Right atrium auricular region (tissue), 2 donors: ENCODE measurements at regions not wholly inside any gene's neighbourhood (a gene's known extent, or its start where the extent isn't known, plus 50 kb on each side); places are given as distances from the start of the nearest gene placed in this dataset.

Source experiments
- DNase-seq: peaks from one replicate; pipeline ENCODE4 v3.0.0-alpha.2; 2019; ENCODE audit warnings: low spot score
- H3K27ac ChIP-seq, 2 donors: fragments of 200-600 bp; sonication (generic); 1 replicate in 1 of 2; 2 replicates in 1 of 2; pipeline ENCODE4 v1.5.1; 2016 to 2019
- H3K27me3 ChIP-seq, 2 donors: fragments of 200-600 bp; sonication (generic); one replicate each; pipeline versions ENCODE4 v1.5.1 to v1.6.0; 2017 to 2019
- H3K36me3 ChIP-seq: fragments of 200-600 bp; sonication (generic); one replicate; pipeline ENCODE4 v1.5.1; 2016
- H3K4me1 ChIP-seq, 2 donors: fragments of 200-600 bp; sonication (generic); one replicate each; pipeline versions ENCODE4 v1.5.1 to v1.6.0; 2017 to 2019
- H3K4me3 ChIP-seq, 2 donors: fragments of 200-600 bp; sonication (generic); 1 replicate in 1 of 2; 2 replicates in 1 of 2; pipeline ENCODE4 v1.5.1; 2017 to 2019; ENCODE audit warnings: mild to moderate bottlenecking in 1 of 2, moderate library complexity in 1 of 2
- H3K9me3 ChIP-seq, 2 donors: fragments of 200-600 bp; sonication (generic); one replicate each; pipeline ENCODE4 v1.5.1; 2019
- TF ChIP-seq, protein P1 (sequence below), 2 donors: fragments of 200-600 bp; sonication (generic); IDR thresholded peaks; one replicate each; pipeline ENCODE4 v1.5.1; 2019; ENCODE audit warnings: antibody characterized with exemption in 2 of 2

DNA sequence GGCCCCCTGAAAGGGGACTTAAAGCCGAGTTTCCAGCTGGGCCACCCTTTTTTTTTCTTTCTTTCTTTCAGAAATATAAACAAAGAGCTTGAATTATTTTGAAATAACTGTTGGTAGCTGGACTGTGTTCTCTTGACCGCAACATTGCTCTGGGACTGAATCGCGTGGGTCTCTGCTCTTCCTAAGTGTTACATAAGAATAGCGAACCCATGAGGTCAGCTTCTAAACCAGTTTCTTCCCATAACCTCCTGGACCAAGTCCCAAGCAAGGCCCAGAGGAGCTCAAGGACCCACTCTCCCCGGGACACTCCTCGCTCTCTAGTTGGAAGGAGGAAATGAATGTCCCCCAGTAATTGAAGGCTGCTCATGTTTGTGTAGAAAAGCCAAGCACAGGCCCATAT lies 91.1 kb downstream of the CXCL12 start:
- Histone ChIP-seq H3K36me3 (no peaks in the 10 kb centered on the region), H3K4me1 (peaks cover 0 to 16% of the 10 kb centered on the region in 2 donors), H3K4me3 (peak overlapping the region in 1 of 2 donors; percentile 29), H3K27me3 (no peaks in the 10 kb centered on the region), H3K27ac (peak overlapping the region; percentile 82 to 88), H3K9me3 (no peaks in the 10 kb centered on the region)
- DNase-seq, result no peak
- TF ChIP-seq, protein P1, sequence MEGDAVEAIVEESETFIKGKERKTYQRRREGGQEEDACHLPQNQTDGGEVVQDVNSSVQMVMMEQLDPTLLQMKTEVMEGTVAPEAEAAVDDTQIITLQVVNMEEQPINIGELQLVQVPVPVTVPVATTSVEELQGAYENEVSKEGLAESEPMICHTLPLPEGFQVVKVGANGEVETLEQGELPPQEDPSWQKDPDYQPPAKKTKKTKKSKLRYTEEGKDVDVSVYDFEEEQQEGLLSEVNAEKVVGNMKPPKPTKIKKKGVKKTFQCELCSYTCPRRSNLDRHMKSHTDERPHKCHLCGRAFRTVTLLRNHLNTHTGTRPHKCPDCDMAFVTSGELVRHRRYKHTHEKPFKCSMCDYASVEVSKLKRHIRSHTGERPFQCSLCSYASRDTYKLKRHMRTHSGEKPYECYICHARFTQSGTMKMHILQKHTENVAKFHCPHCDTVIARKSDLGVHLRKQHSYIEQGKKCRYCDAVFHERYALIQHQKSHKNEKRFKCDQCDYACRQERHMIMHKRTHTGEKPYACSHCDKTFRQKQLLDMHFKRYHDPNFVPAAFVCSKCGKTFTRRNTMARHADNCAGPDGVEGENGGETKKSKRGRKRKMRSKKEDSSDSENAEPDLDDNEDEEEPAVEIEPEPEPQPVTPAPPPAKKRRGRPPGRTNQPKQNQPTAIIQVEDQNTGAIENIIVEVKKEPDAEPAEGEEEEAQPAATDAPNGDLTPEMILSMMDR (IDR thresholded peaks at IDR 0.05), result no peak

DNA sequence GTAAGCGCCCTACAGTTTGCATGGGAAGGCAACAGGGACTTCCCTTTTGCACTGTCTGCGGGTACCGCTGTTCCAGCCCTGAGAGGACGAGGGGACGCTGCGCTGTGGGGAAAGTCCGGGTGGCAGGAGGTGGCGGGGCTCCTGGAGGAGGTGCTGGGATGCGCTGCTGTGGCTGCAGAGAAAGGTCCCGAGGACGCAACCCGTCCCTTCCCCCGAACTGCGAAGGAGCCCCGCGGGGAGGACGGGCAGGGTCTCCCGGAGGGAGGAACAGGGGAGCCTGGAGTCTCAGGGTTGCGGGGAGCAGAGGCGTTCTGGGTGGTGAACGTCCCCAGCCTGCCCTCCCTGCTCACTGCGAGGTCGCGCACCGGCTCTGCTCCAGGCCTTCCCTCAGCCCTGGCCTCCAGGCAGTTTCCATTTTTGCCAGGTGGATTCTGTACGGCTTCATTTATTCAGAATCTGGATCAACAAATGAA lies 91.6 kb downstream of the CXCL12 start:
- DNase-seq, result no peak
- Histone ChIP-seq H3K27me3 (no peaks in the 10 kb centered on the region), H3K27ac (peak overlapping the region; percentile 82 to 88), H3K4me1 (peaks cover 0 to 16% of the 10 kb centered on the region in 2 donors), H3K4me3 (peak overlapping the region in 1 of 2 donors; percentile 29), H3K9me3 (no peaks in the 10 kb centered on the region), H3K36me3 (no peaks in the 10 kb centered on the region)
- TF ChIP-seq, protein P1 (IDR thresholded peaks at IDR 0.05), result no peak

DNA sequence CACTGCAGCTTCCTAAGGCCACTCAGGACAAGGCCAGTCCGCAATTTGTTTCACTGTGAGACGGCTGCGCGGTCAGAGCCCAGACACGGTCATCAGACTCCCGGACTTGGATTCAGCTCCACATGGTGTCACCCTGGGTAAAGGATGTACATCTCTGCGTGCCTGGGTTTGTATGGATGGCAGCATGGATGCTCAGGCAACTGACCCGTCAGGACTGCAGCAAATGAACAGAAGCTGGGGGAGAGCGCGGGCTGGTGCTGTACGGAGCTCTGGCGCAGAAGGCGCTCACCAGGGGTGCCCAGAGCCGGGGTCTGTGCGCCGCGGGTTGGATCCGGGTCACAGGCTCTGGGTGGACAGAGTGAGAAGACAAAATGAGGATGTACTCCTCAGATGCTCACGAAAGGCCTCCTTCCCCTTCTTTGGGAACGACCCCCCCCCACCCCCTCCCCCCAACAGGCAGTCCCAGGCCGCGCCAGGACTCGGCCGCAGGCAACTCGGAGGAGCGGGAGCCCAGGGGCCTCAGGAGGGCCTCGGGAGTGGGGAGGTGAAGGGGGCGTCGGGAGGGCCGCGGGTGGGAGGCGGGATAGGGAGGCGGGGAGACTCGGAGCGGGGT lies 92.4 kb downstream of the CXCL12 start:
- Histone ChIP-seq H3K27ac (no peak overlapping the region), H3K4me1 (peaks cover 0 to 16% of the 10 kb centered on the region in 2 donors), H3K9me3 (no peaks in the 10 kb centered on the region), H3K4me3 (peak overlapping the region; percentile 3 to 29), H3K27me3 (no peaks in the 10 kb centered on the region), H3K36me3 (no peaks in the 10 kb centered on the region)
- TF ChIP-seq, protein P1 (IDR thresholded peaks at IDR 0.05), result no peak
- no peak for DNase-seq

DNA sequence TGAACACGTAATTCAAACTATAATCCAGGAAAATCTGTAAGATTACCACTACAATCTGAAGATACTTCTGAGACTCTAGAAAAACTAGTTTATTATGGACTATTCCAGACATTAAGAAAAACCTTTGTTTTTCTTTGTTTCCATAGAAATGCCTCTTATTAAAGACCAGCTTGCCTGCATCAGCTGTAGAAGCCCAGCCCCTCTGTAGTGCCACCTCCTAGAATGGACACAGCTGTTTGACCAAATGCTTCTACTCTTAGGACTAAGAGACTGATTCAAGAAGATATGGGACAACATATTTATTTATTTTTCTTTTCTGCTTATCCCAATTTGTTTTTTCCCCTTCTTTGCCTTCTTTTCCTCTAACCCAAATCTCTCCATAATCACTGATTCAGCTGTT lies 93.8 kb downstream of the CXCL12 start:
- Histone ChIP-seq H3K27me3 (no peaks in the 10 kb centered on the region), H3K9me3 (no peaks in the 10 kb centered on the region), H3K4me1 (peaks cover 0 to 22% of the 10 kb centered on the region in 2 donors), H3K36me3 (no peaks in the 10 kb centered on the region), H3K4me3 (no peak overlapping the region), H3K27ac (no peak overlapping the region)
- TF ChIP-seq, protein P1 (IDR thresholded peaks at IDR 0.05), result no peak
- no peak for DNase-seq

DNA sequence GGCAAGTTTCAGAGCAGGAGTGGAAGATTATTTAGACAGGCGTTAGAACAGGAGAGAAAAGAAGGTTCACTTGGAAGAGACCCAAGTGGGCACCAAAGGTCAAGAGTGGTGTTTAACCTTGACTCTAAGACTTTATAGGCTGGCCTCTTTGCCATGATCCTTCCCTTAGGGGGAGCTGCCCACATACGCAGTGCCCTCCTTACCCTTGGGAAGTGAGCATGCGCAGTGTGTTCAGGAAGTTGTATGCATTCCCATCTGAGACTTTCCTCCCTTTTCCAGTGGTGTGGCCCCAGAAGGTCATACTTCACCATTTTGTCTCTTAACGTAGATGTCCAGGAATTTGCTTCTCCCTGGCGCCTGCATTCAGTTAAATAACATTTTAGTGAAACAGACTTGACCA lies 95.8 kb downstream of the CXCL12 start:
- no peaks in the 10 kb centered on the region for H3K9me3 ChIP-seq
- peaks cover 0 to 22% of the 10 kb centered on the region in 2 donors for H3K4me1 ChIP-seq
- DNase-seq, result no peak
- H3K4me3 ChIP-seq, result no peak overlapping the region
- H3K27me3 ChIP-seq, result no peaks in the 10 kb centered on the region
- H3K36me3 ChIP-seq, result no peaks in the 10 kb centered on the region
- TF ChIP-seq, protein P1 (IDR thresholded peaks at IDR 0.05), result no peak
- H3K27ac ChIP-seq, result no peak overlapping the region

DNA sequence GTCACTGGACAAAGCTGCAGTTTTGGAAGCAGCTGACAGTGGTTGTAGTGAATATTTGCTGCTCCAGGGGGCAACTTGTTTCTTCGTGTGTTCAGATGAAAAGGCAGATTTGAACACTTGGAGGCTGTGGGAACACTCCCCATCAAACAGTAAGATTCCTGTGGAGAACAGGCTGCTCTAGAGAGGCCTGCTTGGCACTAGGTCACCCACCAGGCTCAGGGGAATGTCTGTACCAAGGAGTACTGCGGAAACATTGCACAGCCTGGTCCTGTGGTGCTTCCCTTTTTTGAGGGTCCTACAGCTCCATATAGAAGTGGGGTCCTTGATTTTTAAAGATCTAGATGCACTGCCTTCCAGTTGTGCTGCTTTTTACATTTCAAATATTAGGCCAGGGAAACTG lies 97.5 kb downstream of the CXCL12 start:
- Histone ChIP-seq H3K9me3 (no peaks in the 10 kb centered on the region), H3K27me3 (no peaks in the 10 kb centered on the region), H3K4me3 (no peak overlapping the region), H3K27ac (no peak overlapping the region), H3K4me1 (peaks cover 0 to 9% of the 10 kb centered on the region in 2 donors), H3K36me3 (no peaks in the 10 kb centered on the region)
- no peak for DNase-seq
- TF ChIP-seq, protein P1 (IDR thresholded peaks at IDR 0.05), result no peak
